ENCODE measurements at regions not wholly inside any gene's neighbourhood (a gene's known extent, or its start where the extent isn't known, plus 50 kb on each side); places are given as distances from the start of the nearest gene placed in this dataset.

DNA sequence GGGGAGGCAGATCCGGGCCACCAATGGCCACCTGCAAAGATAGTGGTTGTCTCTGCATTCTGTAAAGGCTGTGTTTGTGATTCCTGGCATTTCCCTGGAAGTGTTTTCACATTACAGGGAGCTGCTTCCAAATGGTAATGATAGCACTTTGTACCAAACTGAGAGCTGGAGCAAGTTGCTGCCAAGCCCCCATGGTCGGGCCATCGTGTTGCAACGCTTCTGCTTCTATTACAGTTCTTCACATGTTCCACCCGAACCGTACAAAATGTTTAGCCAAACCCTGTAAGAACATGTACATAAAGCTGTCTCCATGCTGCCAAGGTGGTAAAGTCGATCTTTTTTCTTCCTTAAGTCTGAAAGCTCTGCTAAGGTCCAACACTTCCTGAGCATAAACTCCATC, 397.7 kb upstream of the NFE2L3 start:
- H3K4me3 ChIP-seq (replicated peaks in 1 of 2; ENCODE audit: low read depth in 2 of 2, low read length in 2 of 2) = no peak overlapping the region
- no peak for DNase-seq (ENCODE audit: low read depth in 2 of 2)
- TF ChIP-seq CTCF (IDR thresholded peaks at IDR 0.05; ENCODE audit: low read depth, low read length) = no peak

GRCh38 chr7:25754751-25755150, 397.2 kb upstream of the NFE2L3 start:
- no peak overlapping the region for H3K4me3 ChIP-seq (replicated peaks in 1 of 2; ENCODE audit: low read depth in 2 of 2, low read length in 2 of 2)
- no peak for TF ChIP-seq CTCF (IDR thresholded peaks at IDR 0.05; ENCODE audit: low read depth, low read length)
- DNase-seq (ENCODE audit: low read depth in 2 of 2) = no peak

GRCh38 chr7:25756601-25757000, 395.4 kb upstream of the NFE2L3 start:
- no peak for TF ChIP-seq CTCF (IDR thresholded peaks at IDR 0.05; ENCODE audit: low read depth, low read length)
- H3K4me3 ChIP-seq (replicated peaks in 1 of 2; ENCODE audit: low read depth in 2 of 2, low read length in 2 of 2) = no peak overlapping the region
- DNase-seq (ENCODE audit: low read depth in 2 of 2) = no peak

DNA sequence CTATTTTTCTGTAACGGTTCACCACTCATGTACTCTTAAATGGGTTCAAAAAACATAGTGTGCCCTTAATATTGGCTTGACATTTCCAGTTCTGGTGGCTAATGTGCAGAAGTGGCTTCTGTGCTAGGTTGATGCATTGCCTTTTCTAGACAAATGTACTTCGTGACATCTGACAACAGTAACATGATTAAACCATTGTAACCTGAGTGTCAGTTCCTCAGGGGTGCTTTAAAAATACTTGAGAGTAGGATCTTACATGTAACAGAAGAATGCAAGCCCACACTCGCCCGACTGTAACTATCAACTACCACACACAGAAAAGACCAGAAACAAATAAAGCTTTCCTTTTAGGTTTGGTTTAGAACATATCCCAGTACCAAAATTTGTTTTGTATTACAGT, 393.4 kb upstream of the NFE2L3 start:
- DNase-seq (ENCODE audit: low read depth in 2 of 2) = no peak
- no peak for TF ChIP-seq CTCF (IDR thresholded peaks at IDR 0.05; ENCODE audit: low read depth, low read length)
- no peak overlapping the region for H3K4me3 ChIP-seq (replicated peaks in 1 of 2; ENCODE audit: low read depth in 2 of 2, low read length in 2 of 2)

- DNase-seq (ENCODE audit: low read depth in 2 of 2) = no peak
- H3K4me3 ChIP-seq (replicated peaks in 1 of 2; ENCODE audit: low read depth in 2 of 2, low read length in 2 of 2) = no peak overlapping the region
- no peak for TF ChIP-seq CTCF (IDR thresholded peaks at IDR 0.05; ENCODE audit: low read depth, low read length)
These were observed 392.7 kb upstream of the NFE2L3 start for GRCh38 chr7:25759286-25759685.

GRCh38 chr7:25759748-25760147, 392.2 kb upstream of the NFE2L3 start:
- DNase-seq (ENCODE audit: low read depth in 2 of 2) = no peak
- TF ChIP-seq CTCF (IDR thresholded peaks at IDR 0.05; ENCODE audit: low read depth, low read length) = no peak
- H3K4me3 ChIP-seq (replicated peaks in 1 of 2; ENCODE audit: low read depth in 2 of 2, low read length in 2 of 2) = no peak overlapping the region
